ENCODE measurements at regions not wholly inside any gene's neighbourhood (a gene's known extent, or its start where the extent isn't known, plus 50 kb on each side); places are given as distances from the start of the nearest gene placed in this dataset.

GRCh38 chr12:107986183-107986582, 142.9 kb upstream of the WSCD2 start:
- TF ChIP-seq CTCF (IDR thresholded peaks at IDR 0.05; ENCODE audit: low read depth, low read length, poor library complexity, severe bottlenecking): no peak
- no peak for TF ChIP-seq EZH2phosphoT487 (IDR thresholded peaks at IDR 0.05; ENCODE audit: borderline replicate concordance, low read length)

All from DOHH2 (cell line).